GM23248 (cell line): ENCODE measurements at regions not wholly inside any gene's neighbourhood (a gene's known extent, or its start where the extent isn't known, plus 50 kb on each side); places are given as distances from the start of the nearest gene placed in this dataset.

Experiments used
- EZH2 ChIP-seq: fragments of 200-600 bp; sonication (generic); IDR thresholded peaks from 2 replicates; pipeline ENCODE4 v1.6.1; 2018; ENCODE audit warnings: antibody characterized with exemption, mild to moderate bottlenecking; ENCODE audit not compliant: insufficient read depth, poor library complexity, severe bottlenecking
- EZH2phosphoT487 ChIP-seq: fragments of 200-600 bp; sonication (generic); IDR thresholded peaks from 2 replicates; pipeline ENCODE4 v1.6.1; 2018; ENCODE audit warnings: antibody characterized with exemption, moderate library complexity, mild to moderate bottlenecking, low read depth; ENCODE audit not compliant: insufficient read depth

- TF ChIP-seq EZH2 (no peak), EZH2phosphoT487 (no peak)
These were observed 67.9 kb upstream of the DUSP22 start for GRCh38 chr6:224350-224749.
